TTC549 (cell line): ENCODE measurements at regions not wholly inside any gene's neighbourhood (a gene's known extent, or its start where the extent isn't known, plus 50 kb on each side); places are given as distances from the start of the nearest gene placed in this dataset.

Source experiments
- FAIRE-seq: peaks from 2 replicates; lab custom pipeline; 2012; peaks lifted over from hg19 to GRCh38; lab: Jason Lieb, UNC

DNA sequence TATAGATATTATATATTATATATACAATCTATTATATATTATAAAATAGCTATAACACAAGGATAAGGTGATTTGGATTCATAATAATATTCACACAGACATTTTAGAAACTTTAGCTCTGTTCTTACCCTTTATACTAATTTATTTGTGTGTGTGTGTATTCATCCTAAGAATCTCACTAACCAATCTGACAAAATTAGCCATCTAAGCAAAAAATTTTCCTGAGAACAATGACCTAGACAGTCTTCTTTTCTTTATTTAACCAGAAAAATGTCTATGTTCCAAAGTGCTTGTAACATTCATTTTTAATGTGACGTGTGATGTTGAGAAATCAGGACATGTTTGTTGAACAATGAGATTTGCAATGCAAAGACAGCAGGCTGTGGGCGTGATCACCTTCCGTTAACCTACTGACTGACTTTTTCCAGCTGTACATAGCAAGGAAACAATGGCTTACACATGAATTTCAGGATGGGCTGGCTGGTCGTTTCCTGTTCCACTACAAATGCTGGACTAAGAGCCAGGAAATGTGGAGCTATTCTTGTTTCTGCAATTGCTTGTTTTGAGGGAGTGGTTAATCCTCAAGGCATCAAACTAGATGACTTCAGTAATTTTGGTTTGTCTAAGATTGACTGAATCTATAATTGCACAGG, 634.6 kb upstream of the ARGLU1 start:
- no peak for FAIRE-seq

DNA sequence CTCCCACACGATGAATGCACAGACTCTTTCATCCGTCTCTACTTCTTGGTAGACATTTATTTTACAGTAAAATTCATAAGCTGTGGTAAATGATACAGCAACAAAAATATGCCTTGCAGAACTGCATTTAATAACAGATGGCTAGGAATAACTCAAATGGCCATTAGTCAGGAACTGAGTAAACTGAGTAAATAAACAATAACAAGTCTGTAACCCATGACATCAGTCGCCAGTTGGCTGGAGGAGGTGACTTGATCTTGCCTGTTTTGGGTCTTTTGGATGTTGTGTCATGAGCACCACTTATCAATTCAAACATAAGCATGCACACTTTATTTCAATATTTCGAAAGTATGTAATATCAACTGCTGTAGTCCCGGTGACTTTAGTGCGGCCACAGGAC, 632.6 kb upstream of the ARGLU1 start:
- FAIRE-seq, result no peak

DNA sequence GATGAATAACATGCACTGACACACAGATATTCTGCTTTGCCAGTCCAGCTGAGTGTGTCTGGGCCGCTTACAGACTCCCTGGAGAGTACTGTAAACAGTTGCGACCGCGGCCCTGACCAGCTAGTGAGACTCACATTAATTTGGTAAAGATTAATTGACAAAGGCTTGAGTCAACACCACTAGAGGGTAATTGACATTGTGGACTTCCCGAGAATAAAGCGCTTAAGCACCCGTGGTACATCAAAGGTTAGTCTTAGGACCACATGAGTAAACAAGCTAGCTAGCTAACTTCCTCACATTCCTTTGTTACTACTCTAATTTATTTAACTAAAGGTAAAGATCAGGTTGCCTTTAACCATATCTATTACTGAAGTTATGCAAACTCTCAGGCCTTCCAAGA, 624.4 kb upstream of the ARGLU1 start:
- FAIRE-seq, result no peak

DNA sequence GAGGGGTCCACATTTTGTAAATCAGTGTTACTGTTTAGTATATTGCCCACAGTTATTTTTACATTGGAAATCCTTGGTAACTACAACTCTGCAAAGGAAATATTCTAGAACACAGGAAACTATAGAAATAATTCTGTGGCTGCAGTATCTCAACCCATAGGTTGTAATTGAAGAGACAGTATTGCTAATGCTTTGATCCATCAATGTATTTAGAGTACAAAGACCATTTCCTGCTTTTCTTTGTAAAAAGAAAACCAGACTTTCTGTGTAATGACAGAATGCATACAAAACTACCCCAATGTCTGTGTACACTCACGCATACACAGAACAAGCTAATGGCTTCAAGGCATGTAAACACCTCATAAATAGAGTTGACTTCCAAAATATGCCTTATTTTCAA, 622.1 kb upstream of the ARGLU1 start:
- FAIRE-seq, result no peak

DNA sequence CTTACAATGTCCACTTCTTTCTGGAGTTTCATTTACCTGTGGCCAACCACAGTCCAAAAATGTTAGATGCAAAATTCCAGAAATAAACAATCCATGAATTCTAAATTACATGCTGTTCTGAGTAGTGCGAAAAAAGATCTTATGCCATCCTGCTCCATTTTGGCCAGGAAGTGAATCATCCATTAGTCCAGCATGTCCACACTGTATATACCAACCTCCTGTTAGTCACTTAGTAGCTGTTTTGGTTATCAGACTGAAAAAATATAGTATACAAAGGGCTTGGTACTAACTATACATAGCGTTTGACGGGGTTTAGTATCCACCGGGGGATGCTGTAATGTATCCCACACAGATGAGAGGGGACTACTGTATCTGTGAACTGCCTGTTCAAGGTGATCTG, 618.0 kb upstream of the ARGLU1 start:
- FAIRE-seq, result no peak

DNA sequence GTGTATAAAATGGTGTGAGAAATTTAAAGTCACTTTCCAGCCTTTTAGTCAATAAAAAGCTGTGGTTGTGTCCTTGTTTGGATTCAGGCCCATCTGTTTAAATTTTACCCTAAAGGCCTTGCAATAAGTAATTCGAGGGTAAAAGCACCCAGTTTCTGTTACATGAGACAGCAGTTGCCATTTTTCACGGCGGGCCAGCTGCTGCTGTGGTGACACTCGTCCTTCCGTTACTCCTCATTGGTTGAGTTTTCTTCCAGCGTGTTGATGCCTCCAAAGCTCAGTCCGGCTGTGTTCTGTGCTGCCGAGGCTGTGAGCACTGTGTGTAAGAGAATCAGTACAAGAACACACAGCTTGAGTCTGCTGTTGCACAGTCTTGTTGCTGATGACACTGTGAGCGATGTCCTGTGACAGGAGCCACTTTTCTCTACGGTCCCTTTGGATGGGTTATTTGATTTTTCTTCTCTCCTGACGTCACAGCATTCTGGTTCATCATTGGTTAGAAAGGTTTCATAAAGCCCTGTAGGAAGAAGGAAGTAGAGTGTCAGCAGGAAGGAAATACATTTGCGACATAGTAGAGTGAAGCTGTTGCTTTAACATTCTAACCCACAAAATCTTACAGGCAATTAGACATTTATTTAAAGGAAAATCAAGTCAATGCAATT, 602.5 kb upstream of the ARGLU1 start:
- no peak for FAIRE-seq

DNA sequence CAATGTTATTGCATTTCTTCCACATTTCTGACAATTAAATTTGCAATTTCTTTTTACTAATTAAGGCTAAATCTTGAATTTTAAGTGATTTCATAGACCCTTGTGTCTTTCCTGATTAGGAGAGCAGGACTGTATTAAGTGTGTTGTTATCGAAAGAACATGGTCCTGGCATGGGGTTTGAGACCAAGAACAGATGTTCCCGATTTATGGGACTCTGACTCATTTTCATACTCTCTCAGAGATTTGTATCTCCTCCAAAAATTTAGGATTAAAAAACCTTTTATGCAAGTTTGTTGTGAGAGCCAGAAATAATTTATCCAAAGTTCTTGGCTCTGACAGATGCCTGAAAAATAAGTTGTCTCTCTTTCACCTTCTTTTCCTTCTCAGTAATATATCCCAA, 589.3 kb upstream of the ARGLU1 start:
- FAIRE-seq, result no peak

DNA sequence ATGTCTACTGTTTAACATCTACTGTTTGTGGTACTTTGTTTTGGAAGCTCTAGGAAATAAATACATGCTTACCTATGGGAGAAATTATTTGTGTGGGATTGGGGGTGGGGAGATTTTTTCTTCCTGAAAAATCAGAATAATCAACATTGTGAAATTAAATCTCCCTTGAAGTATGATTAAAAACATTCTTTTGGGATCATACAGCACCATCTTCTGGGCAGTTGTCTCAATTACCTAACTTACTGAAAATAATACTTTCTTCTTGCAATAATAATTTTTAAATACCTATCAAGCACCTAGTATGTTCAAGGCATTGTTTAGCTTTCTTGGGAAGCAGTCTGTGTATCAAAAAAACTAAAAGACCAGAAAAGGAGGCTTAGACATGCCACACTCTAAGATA, 576.5 kb upstream of the ARGLU1 start:
- no peak for FAIRE-seq

DNA sequence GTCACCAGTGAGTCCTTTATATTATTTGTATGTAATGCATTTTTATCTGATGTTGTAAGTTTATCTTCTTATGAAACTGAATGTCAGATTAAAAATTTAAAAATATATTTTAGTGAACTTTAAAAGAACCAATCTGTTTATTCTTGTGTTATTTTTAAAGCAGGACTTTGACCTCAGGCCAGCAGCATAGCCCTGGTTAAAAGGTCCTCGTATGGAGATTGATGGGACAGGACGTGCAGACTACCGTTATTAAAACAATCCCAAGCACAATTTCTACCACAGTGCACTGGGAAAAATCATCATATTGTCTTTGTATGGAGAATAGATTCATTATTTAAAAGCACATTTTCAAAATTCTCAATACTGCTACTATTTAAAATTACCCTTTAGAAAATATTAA, 573.8 kb upstream of the ARGLU1 start:
- no peak for FAIRE-seq

DNA sequence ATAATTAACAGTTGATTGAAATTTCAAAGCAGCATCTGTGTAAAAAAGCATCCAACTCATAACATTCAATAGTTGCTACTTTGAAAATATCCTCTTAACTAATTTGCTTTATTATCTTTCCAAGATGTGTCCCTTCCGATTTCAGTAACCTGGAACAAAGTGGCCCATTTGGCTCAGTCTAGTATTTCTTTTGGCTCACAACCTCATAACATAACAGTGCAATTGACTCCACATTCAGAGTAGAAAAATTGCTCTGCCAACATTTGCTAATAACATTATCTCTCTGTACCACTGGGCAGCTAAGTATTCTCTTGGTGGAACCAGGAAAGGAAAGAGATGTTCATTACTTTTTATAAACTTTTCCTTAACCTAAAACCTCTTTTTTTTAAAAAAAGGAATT, 571.1 kb upstream of the ARGLU1 start:
- FAIRE-seq, result no peak

DNA sequence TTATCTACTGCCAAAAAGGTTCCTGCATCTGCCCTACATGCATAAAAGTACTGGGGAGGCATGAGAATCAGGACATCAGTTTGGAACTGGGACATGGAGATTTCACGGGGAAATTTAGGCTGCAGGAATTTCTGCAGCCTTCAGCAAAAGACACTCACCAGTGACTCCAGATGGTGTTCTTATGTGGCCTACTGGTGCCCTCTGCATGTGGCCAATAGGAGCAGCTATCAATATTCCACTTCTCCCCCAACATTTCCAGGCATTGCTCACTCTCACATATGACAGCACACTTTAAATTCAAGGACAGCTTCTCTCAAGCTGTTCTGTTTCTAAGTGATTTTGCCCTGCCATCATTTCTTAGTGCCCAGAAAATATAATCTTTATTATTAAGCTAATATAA, 570.5 kb upstream of the ARGLU1 start:
- no peak for FAIRE-seq

DNA sequence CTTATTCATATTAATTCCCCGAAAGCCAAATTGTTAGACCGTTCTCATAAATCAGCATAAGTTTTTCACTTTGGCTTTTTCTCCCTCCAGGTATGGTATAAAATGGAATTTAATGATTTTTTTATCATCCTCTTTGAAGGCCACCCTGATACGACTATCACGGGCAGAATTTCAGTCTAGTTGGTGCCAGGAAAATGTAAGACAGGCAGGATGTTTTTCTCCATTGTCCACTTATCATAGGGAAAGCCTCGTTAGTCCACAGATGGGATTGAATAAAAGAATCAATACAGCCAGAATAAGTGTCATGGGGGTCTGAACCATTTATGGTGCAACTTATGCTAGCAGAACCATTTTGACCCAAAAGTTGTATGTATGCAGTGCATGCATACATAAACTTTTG, 566.0 kb upstream of the ARGLU1 start:
- FAIRE-seq, result no peak

DNA sequence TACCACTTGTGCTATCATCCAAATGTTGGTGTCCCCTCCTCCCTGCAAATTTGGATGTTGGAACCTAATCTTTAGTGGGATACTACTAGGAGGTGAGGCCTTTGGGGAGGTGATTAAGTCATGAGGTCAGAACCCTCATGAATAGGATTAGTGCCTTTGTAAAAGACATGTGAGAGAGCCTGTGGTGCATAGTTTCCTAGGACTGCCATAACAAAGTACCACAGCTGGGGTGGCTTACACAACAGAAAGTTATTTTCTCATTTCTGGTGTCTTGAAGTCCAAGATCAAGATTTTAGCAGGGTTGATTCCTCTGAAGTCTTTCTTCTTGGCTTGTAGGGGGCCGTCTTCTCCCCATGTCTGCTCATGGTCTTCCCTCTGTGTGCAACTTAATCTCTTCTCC, 562.6 kb upstream of the ARGLU1 start:
- no peak for FAIRE-seq

DNA sequence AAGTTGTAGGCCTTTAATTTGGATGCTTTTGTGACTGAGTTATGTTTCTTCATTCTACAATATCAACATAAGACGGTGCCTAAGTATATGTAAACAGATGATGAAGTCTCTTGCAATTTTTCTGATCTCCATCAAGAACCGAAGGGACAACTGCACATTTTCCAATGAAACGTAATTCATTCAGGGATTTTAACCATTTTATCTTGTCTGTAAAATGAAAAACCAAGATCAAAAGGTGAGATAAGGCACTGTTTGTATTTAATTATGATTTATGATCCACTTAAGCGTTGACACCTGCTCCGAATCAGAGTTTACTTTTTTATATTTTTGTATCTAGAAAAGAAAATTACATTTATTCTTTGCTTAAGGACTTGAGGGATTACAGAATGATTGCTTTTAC, 556.8 kb upstream of the ARGLU1 start:
- no peak for FAIRE-seq

DNA sequence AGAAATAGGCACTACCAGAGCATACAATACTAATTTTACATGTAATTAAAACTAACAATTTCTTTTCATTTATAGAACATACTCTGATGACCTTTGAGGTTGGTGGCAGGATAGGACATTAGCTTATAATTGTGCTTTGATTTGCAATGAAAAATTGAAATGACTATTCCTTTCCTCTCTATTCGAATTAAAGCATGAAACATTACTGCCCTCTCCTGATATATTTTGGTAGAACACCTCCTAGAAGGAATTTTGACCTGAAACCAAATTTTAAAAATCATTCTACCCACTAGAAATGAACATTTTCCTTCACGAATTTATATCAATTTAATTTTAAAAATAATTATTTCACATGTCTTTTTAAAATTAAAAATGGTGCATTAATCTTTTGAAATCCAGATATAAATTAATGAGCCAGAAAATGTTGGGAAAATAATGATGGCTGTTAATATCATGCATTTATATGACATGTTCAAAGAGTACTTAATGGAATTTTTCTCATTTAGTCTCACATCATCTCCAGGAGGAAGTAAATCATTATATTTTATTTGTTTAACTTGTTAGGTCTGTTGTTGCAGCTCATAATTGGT, 556.3 kb upstream of the ARGLU1 start:
- no peak for FAIRE-seq

DNA sequence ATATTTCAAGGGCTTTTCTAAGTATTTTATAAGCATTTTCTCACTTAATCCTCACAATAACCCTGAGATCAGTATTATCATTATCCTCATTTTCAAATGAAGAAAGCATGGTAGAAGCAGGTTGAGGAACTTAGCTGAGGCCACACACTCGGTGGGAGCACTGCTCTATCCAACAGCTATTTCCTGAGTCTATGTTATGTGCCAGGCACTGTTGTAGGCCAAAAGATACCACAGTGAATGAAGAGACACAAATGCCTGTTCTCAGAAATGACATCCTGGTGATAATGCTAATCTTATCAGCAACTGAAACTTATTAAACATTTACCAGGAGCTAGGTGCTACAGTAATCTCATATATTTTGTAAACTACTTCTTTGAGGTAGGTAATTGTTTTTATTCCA, 553.9 kb upstream of the ARGLU1 start:
- FAIRE-seq, result no peak

DNA sequence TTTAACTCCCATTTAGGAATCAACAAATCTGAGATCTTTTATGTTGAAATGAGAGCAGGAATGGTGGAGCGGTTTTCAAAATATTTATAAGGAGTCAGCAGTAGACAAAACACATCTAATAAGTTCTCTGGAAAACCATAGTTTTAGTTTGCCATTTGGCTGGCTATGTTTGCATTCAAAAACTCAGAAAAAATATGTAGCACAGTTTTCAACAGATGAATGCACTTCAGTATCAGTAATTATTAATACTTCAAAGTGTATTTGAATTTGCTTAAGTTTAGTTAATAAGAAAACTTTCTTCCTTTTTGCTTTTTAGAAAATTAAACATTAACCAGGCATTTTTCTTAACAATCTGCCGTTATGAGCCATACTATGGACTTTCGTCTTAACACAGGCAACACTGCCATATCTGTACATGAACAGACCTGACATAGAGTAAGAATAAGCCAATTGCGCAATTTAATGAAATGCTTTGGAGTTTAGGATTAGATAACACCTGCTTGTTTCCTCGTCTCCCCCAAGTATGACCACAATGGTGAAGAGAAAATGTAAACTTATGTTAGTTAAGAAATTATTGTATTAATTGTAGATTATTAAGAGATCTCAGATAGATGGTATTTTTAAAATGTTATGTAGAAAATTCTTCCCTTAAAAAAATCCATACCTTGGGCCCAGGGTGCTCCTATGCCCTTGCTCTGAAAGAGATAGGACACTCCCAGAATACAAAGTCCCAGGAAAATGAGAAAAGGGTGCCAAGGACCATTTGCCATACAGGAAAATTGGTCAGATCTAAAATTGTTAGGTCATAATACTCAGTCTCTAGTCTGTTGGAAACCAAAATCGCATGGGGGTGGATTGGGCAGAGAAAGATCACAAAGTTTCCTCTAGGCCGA, 552.3 kb upstream of the ARGLU1 start:
- FAIRE-seq, result no peak

DNA sequence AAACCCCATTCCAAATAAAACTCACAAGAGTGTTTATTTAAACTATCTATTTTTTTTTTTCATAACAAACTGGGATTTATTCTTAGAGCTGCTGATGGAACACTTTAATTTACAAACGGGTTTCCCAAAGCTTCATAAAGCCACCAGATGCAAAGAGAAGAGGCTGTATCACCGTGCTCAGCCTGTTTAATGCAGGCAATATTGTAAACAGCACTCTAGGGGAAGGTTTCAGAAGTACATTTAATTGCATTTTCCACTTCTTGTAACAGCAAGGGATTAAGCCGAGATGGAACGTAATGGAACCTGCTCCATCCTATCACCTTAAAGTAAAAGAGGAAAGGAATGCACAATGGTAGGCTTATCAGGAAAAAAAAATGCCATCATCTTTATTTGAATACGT, 550.6 kb upstream of the ARGLU1 start:
- no peak for FAIRE-seq

DNA sequence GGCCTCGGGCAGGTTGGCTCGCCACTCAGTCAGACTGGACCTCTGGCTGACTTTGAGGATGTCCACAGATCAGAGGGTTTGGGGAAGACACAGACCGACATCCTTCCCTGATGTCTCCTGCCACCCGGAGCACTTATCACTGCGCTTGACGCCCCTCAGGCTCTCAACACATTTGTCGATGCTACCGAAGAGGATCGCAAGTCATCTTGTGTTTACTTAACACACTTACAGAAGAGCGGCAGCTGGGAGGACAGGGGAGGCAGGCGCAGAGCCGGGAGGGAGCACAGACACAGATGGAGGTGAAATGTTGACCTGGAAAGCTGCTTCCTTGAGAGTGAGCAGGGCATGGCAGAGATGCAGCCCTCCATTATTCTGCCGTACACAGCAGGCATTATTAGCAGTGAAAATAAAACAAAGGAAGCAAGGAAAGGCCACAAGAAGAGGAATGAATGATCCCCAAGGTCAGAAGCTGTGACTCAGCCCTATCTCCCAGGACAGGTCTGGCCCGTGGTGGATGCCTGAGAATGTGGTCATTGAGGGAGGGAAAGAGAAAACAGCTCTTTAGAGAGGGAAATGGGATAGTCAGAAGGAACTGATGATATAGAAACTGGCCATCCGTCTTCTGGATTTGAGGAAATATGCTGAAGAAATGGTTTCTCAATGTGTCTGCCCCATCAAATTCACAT, 549.5 kb upstream of the ARGLU1 start:
- no peak for FAIRE-seq

DNA sequence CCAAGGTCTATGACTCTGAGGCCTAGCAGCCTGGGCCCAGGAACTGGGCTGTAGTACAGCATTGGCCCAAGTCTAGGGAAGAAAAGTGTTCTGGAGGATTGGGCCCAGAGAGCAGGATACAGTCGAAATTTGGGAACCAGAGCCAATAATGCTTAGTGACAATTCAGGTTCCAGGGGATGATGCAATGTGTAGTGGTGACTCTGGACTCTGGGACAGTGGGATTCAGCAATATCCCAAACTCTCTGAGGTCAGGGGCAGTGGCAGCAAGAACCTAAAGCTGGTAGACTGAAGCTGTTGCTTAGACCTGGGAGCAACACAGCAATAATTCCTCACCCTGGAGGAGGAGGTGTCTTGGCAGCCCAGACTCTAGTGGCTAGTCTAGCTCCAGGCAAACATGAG, 545.5 kb upstream of the ARGLU1 start:
- no peak for FAIRE-seq

DNA sequence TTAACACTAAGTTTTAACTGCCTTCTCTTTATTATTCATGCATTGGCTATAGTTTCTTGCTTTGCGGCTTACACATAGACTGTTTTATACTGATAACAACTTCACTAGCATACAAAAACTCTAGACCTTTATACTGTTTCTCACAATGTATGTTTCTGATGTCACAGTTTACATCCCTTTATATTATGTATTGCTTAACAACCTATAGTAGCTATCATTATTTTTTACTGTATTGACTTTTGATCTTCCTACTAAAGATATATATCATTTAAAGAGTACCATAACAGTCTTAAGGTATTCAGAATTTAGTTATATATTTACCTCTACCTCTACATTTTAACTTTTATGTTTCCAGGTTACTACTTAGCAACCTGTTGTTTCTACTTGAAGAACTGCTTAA, 543.3 kb upstream of the ARGLU1 start:
- FAIRE-seq, result no peak

DNA sequence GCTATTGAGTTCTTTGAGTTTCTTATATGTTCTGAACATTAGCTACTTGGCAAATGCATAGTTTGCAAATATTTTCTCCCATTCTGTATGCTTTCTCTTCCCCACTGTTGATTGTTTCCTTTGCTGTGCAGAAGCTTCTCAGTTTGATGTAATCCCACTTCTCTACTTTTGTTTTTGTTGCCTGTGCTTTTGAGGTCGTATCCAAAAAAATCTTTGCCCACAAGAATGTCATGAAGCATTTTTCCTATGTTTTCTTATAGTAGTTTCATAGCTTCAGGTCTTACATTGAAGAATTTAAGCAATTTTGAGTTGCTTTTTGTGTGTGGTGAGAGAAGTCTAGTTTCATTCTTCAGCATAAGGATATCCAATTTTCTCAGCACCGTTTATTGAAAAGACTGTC, 536.7 kb upstream of the ARGLU1 start:
- no peak for FAIRE-seq

DNA sequence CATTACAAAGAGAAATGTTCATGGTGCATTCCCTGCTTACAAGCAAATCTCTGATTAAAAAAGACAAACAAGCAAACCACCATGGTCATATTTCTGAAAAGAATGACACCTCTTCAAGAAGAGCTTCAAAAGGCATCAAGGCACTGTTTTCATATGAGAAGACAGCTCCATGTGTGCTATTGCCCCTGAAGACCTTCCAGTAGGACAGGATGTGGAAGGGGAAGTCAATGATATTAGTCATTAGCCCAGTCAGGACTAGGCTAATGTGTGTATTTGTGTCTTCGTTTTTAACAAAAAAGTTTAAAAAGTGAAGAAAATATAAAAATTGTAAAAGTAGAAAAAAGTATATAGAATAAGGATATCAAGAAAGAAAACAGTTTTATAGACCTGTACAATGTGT, 534.7 kb upstream of the ARGLU1 start:
- FAIRE-seq, result no peak
